ENCODE measurements at regions not wholly inside any gene's neighbourhood (a gene's known extent, or its start where the extent isn't known, plus 50 kb on each side); places are given as distances from the start of the nearest gene placed in this dataset.

DNA sequence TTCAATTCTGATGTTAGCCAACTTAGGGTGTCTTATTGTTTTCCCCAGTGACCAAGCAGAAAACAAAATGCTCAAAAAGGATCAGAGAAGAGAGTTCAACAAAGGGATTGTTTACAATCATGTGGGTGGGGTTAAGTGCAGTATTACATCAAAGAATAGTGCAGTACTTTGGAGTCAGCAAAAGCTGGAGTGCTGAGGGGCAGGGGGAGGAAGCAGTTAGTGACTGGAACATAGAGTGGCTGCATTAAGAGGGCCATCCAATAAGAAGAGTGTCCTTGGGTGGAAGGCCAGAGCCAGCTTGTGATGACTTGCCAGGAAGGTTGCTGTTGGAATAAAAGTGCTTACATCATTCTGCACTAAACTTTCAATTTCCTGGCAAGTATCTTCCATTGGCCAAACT lies 175.5 kb downstream of the CYYR1 start:
- Histone ChIP-seq H3K27ac (ENCODE audit: low read length) (no peak overlapping the region), H3K4me3 (ENCODE audit: low read depth in 2 of 2, low read length in 2 of 2) (no peak overlapping the region), H3K9me3 (ENCODE audit: control insufficient read depth, insufficient read depth, low read depth, low read length) (no peaks in the 10 kb centered on the region), H3K36me3 (ENCODE audit: control insufficient read depth, insufficient read depth, low read length) (no peaks in the 10 kb centered on the region), H3K4me1 (ENCODE audit: control insufficient read depth, insufficient read depth, low read length) (no peaks in the 10 kb centered on the region), H3K27me3 (ENCODE audit: control insufficient read depth, insufficient read depth, low read length) (no peaks in the 10 kb centered on the region)
- intact Hi-C loops (cut with micrococcal nuclease; ENCODE audit: unreplicated experiment) (no loop called here), in situ Hi-C loops (cut with HindIII; ENCODE audit: low pct_unique_long_range_greater_than_20kb, low sequenced_read_pairs) (no loop called here)
- BruUV-seq (replicated peaks) = no TSS peak
- TF ChIP-seq POLR2AphosphoS5 (IDR thresholded peaks at IDR 0.05; ENCODE audit: low read depth, low read length) (no peak), TCF7L2 (IDR thresholded peaks at IDR 0.05; ENCODE audit: low read depth, low read length) (no peak), SIN3A (IDR thresholded peaks at IDR 0.05; ENCODE audit: borderline replicate concordance, insufficient read depth, low read depth, low read length) (no peak)
- TF ChIP-seq, protein P1, sequence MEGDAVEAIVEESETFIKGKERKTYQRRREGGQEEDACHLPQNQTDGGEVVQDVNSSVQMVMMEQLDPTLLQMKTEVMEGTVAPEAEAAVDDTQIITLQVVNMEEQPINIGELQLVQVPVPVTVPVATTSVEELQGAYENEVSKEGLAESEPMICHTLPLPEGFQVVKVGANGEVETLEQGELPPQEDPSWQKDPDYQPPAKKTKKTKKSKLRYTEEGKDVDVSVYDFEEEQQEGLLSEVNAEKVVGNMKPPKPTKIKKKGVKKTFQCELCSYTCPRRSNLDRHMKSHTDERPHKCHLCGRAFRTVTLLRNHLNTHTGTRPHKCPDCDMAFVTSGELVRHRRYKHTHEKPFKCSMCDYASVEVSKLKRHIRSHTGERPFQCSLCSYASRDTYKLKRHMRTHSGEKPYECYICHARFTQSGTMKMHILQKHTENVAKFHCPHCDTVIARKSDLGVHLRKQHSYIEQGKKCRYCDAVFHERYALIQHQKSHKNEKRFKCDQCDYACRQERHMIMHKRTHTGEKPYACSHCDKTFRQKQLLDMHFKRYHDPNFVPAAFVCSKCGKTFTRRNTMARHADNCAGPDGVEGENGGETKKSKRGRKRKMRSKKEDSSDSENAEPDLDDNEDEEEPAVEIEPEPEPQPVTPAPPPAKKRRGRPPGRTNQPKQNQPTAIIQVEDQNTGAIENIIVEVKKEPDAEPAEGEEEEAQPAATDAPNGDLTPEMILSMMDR (IDR thresholded peaks at IDR 0.05) = no peak
- TF ChIP-seq, protein P2, sequence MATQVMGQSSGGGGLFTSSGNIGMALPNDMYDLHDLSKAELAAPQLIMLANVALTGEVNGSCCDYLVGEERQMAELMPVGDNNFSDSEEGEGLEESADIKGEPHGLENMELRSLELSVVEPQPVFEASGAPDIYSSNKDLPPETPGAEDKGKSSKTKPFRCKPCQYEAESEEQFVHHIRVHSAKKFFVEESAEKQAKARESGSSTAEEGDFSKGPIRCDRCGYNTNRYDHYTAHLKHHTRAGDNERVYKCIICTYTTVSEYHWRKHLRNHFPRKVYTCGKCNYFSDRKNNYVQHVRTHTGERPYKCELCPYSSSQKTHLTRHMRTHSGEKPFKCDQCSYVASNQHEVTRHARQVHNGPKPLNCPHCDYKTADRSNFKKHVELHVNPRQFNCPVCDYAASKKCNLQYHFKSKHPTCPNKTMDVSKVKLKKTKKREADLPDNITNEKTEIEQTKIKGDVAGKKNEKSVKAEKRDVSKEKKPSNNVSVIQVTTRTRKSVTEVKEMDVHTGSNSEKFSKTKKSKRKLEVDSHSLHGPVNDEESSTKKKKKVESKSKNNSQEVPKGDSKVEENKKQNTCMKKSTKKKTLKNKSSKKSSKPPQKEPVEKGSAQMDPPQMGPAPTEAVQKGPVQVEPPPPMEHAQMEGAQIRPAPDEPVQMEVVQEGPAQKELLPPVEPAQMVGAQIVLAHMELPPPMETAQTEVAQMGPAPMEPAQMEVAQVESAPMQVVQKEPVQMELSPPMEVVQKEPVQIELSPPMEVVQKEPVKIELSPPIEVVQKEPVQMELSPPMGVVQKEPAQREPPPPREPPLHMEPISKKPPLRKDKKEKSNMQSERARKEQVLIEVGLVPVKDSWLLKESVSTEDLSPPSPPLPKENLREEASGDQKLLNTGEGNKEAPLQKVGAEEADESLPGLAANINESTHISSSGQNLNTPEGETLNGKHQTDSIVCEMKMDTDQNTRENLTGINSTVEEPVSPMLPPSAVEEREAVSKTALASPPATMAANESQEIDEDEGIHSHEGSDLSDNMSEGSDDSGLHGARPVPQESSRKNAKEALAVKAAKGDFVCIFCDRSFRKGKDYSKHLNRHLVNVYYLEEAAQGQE (IDR thresholded peaks at IDR 0.05; ENCODE audit: insufficient read depth in 1 of 2, low read depth in 2 of 2, low read length in 1 of 2) = no peak
- no peak for ATAC-seq
- ChIA-PET POLR2A (no interaction called here), CTCF (no interaction called here)
- no peak for DNase-seq (ENCODE audit: low read depth, low spot score)

DNA sequence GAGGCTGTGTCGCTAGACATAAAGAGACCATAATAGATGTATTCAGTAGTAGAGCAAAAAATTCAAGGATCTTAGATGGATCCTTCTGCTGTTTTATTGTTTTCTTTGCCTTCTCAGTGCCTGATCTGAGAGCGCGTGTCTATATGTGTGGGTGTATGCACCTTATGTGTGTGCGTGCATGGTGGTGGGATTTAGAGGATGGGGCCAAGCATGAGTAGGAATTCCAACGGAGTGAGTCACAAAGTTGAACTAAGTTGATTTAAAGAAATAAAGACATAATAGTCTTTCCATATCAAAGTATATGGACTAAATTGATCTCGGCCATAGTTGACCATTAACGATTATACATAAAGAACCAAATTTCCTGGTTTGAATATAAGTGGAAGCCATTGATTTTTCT lies 178.7 kb downstream of the CYYR1 start:
- Histone ChIP-seq H3K4me1 (ENCODE audit: control insufficient read depth, insufficient read depth, low read length) (peaks cover 9% of the 10 kb centered on the region; the same call in 1 of the 2 replicates), H3K27ac (ENCODE audit: low read length) (no peak overlapping the region), H3K4me3 (ENCODE audit: low read depth in 2 of 2, low read length in 2 of 2) (no peak overlapping the region), H3K36me3 (ENCODE audit: control insufficient read depth, insufficient read depth, low read length) (no peaks in the 10 kb centered on the region), H3K27me3 (ENCODE audit: control insufficient read depth, insufficient read depth, low read length) (no peaks in the 10 kb centered on the region), H3K9me3 (ENCODE audit: control insufficient read depth, insufficient read depth, low read depth, low read length) (no peaks in the 10 kb centered on the region)
- CTCF ChIA-PET = no interaction called here
- TF ChIP-seq TCF7L2 (IDR thresholded peaks at IDR 0.05; ENCODE audit: low read depth, low read length) (no peak), POLR2AphosphoS5 (IDR thresholded peaks at IDR 0.05; ENCODE audit: low read depth, low read length) (no peak), SIN3A (IDR thresholded peaks at IDR 0.05; ENCODE audit: borderline replicate concordance, insufficient read depth, low read depth, low read length) (no peak)
- TF ChIP-seq, protein P2 (IDR thresholded peaks at IDR 0.05; ENCODE audit: insufficient read depth in 1 of 2, low read depth in 2 of 2, low read length in 1 of 2) = no peak
- TF ChIP-seq, protein P1 (IDR thresholded peaks at IDR 0.05) = no peak
- DNase-seq (ENCODE audit: low read depth, low spot score) (no peak), ATAC-seq (no peak)
- in situ Hi-C loops (cut with HindIII; ENCODE audit: low pct_unique_long_range_greater_than_20kb, low sequenced_read_pairs) = no loop called here
- intact Hi-C loops (cut with micrococcal nuclease; ENCODE audit: unreplicated experiment) = no loop called here
- POLR2A ChIA-PET = no interaction called here
- BruUV-seq (replicated peaks) = no TSS peak

Measured in Panc1 (cell line).